ENCODE measurements at regions not wholly inside any gene's neighbourhood (a gene's known extent, or its start where the extent isn't known, plus 50 kb on each side); places are given as distances from the start of the nearest gene placed in this dataset.
"Not testable (repeated sequence)": the region's sequence is repeated elsewhere in the genome, so short reads cannot be mapped to it uniquely, and the experiment has no call there.

DNA sequence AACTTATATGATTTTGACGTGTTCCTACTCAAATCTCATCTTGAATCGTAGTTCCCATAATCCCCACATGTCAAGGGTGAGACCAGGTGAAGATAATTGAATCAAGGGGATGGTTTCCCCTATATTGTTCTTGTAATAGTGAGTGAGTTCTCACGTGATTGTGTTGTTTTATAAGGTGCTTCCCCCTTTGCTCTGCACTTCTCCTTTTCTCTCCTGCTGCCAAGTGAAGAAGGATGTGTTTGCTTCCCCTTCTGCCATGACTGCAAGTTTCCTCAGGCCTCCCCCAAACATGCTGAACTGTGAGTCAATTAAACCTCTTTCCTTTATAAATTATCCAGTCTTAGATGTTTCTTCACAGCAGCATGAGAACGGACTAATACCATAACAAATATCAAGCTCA lies 83.2 kb downstream of the MANEA start:
- DNase-seq (ENCODE audit: low read depth): no peak

DNA sequence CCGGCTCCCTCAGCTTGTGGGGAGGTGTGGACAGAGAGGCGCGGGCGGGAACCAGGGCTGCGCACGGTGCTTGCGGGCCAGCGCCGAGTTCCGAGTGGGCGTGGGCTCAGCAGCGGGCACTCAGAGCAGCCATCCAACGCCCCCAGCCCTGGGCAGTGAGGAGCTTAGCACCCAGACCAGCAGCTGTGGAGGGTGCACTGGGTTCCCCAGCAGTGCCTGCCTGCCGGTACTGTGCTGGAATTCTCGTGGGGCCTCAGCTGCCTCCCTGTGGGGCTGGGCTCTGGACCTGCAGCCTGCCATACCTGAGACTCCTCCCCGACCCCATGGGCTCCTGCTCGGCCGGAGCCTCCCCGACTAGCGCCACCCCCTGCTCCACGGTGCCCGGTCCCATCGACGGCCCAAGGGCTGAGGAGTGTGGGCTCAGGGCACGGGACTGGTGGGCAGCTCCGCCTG lies 92.7 kb downstream of the MANEA start:
- DNase-seq (ENCODE audit: low read depth): no peak

DNA sequence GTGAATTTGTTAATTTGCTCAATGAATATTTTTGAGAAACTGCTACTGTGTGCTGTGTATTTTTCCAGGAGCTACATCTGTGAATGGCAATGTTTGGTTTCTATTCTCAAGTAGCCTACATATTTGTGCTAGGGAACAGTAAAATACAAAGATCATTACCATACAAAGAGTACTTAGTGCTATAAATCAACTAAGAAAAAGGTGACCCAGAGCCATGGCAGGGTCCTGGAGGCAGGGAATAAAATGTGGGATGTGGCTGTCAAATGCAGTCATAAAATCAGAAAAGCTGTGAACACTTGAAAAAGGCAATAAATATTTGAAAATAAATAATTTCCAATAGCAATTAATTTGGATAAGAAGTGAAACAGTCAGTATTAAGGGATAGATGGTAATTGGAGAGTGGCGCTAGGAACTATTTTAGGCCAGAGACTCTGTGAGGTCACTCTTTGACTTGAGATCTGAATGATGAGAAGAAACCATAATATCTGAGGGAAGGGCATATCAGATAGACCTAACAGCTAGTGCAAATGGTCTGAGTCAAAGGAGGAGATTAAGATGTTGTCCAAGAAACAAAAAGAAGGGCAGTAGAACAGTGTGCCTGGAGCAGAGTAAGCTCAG lies 98.8 kb downstream of the MANEA start:
- no peak for DNase-seq (ENCODE audit: low read depth)

DNA sequence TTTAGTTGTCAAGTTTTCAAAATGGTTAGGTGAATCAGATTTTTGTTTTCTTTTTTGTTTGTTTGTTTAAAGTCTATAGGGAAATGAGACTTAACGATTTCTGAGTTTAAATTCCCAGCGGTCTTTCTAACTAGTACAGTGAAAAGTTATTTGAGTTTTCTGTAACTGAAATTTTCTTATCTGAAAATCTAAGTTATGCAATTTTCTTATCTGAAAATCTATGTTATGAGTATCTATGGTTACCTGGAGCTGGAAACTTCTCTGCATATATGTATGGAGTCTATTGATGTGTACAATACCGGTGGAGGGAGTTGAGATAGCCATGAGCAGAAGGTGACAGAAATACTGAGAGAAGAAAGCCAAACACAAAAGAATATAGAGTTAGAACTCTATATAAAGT lies 102.6 kb downstream of the MANEA start:
- DNase-seq (ENCODE audit: low read depth): no peak

DNA sequence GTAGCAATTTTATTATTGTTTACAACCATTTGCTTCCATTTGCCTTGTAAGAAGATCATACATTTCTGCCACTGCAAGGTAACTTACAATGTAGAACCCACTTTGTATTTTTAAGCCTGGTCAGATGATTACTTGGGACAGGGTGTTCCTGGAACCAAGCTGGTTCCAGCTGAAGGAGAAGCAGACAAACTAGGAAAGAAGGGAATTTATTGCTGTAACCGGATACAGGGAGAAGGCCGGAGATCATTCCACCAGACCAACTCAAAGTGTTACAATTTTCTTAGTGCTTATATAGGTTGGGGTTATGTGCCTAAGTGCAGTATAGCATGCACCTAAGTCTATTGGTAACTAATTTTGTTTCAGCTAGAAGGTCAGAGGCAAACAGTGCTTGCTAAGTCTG lies 104.4 kb downstream of the MANEA start:
- no peak for DNase-seq (ENCODE audit: low read depth)

DNA sequence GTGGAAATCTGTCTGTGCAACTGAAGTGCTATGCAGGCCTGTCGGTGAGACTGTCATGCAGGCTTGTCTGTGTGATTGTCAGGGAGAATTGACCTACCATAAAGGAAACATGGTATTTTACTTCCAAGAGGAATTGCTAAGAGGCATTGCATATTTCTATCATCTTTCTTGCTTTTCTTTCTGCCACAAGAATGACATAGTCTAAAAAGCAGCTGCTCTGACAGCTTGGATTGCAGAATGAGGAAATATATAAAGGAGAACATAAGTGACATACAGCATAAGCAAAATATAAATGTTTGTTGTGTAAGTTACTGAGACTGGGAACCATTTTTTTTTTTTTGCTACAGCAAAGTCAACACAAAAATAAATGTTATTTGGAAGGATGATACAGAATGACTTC lies 105.1 kb downstream of the MANEA start:
- no peak for DNase-seq (ENCODE audit: low read depth)

DNA sequence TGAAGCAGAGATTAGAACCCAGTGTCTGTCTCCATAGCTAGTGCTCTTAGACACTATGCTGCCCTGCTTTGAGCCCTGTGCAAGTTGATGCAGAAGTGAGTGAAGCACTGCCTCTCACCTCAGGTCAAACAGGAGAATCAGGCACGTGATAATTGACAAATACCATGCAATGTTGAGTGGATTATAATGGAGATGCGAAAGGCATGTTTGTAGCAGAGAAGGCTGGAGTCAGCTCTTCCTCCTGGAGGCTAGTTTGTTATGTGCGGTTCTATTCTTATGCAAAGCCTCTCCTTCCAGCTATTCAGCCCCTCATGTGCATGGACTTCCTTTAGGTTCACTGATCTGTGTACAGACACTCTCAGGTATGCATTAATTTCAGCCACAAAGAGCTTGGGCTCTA lies 108.5 kb downstream of the MANEA start:
- no peak for DNase-seq (ENCODE audit: low read depth)

DNA sequence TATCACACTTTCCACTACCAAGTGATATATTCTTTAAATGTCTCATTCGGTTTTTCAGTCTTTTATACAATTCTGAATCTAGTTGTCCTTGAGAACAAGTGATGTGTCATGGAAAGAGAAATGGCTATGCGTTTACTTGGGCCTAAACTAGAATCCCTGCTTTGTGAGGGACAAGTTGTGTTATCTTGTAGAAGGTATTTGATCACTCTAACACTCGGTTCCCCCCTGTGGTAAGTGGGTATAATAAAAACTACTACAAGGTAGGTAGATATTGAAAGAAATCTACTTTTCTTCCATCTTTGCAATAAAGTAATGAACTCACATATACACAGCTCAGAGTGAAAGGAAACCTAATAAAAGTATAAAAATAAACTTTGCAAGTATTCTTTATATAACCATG lies 108.9 kb downstream of the MANEA start:
- no peak for DNase-seq (ENCODE audit: low read depth)

DNA sequence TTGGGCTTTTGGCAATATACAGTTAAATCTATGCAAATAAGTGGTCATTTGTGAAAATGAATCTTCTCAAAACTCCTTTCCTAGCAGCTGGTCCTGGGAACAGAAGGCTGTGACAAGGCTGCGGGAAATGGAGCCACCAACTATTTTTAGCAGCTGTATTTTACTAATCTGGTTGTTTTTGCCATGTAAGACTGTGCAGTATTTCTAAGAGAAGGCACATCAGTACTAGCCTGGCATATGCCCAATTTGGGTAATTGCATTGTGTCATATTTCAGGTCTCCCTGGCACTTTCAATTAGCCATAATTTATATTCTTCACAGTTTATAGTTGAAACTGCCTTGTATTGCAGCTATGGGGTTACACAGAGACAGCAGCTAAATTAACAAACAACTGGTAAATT lies 109.6 kb downstream of the MANEA start:
- no peak for DNase-seq (ENCODE audit: low read depth)

DNA sequence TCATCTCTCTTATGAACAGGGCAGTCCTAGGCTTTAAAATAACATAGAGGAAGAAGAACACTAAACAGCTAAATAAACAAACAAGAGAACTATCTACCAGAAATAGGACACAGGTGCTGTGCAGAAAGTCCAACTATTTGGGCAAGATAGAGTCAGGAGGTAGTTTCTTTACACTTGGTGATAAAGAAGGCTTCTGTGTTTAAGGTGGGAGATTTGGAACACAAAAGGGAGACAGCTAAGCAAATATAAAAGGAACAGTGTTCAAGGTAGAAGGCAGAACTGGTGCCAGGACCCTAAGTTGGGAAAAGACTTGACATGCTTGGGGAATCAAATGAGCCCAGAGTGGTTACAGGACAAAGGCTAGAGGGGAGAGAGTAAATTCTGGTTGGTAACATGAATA lies 110.5 kb downstream of the MANEA start:
- DNase-seq (ENCODE audit: low read depth): no peak

DNA sequence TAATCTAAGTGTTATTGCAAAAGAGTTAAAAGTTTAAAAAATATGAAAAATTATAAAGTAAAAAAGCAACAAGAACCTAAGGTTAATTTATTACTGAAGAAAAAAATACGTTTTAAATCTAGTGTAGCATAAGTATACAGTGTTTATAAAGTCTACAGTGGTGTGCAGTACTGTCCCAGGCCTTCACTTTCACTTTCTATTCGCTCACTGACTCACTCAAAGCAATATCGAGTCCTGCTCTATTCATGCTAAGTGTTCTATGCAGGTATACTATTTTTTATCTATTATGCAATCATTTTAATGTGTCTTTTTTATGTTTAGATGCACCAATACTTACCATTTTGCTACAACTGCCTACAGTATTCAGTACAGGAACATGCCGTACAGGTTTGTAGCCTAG lies 113.0 kb downstream of the MANEA start:
- no peak for DNase-seq (ENCODE audit: low read depth)

DNA sequence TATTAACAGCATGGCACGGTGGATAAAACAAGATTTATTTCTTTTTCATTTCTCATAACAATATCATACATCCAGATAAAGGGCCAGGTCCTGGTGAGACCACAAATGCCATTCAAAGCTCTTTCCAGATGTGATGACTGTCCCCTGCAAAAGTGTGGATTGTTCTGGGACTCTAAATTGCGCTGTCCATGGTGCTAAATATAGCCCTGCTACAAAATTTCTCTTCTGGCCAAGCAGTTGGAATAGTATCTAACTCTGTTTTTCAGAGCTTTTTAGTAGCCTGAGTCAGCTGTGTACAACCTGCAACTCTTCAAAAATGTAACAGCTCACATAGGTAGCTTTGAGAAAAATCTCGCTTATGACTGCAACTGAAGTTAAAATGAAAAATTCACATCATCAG lies 115.8 kb downstream of the MANEA start:
- no peak for DNase-seq (ENCODE audit: low read depth)

DNA sequence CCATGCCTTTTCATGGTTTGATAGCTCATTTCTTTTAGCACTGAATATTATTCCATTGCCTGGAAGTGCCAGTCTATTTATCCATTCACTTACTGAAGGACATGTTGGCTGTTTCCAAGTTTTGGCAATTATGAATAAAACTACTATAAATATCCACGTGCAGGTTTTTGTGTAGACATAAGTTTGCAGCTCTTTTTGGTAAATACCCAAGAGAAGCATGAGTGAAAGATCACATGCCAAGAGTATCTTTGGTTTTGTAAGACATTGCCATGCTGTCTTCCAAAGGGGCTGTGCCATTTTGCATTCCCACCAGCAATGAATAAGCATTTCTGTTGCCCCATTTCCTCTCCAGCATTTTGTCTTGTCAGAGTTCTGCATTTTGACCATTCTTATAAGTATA lies 120.9 kb downstream of the MANEA start:
- no peak for DNase-seq (ENCODE audit: low read depth)

DNA sequence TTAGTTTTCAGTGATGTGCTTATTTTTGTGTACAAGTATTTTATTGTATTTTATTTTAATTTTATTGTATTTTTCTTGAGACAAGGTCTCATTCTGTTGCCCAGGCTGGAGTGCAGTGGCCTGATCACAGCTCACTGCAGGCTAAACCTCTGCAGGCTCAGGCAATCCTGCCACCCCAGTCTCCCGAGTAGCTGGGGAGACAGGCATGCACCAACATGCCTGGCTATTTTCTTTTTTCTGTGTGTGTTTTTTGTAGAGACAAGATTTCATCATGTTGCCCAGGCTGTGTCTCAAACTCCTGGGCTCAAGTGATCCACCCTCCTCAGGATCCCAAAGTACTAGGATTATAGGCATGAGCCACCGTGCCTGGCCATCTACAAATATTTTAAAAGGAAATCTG lies 146.3 kb downstream of the MANEA start:
- no peak for DNase-seq (ENCODE audit: low read depth)

DNA sequence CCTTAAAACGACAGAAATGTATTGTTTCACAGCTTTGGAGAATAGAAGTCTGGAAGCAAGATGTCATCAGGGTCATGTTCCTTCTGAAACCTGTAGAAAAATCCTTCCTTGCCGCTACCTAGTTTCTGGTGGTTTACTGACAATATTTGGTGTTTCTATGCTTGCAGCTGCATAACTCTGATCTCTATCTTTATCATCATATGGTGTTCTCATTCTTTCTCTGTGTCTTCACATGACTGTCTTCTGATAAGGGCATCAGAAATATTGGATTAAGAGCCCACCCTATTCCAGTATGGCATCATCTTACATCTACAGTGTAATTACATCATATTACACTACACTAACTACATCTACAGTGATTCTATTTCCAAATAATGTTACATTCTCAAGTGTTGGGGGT lies 148.0 kb downstream of the MANEA start:
- no peak for DNase-seq (ENCODE audit: low read depth)

DNA sequence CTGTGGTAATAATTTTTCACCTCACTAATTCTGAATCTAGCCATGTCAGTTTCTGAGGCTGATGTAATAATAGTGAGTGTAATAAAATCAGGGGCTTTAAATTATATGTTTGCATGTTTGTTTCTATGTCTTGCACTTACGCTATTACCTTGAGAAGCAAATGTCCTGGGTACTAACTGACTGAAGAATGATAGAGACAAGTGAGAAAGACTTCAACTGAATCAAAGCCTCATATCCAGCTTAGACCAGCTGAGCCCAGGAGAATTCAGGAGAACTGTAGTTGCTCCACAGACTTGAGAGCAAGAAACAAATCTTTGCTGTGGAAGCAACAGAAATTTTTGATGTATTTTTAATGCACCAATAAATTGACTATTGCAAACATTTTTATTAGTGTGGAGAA lies 162.8 kb downstream of the MANEA start:
- no peak for DNase-seq (ENCODE audit: low read depth)

DNA sequence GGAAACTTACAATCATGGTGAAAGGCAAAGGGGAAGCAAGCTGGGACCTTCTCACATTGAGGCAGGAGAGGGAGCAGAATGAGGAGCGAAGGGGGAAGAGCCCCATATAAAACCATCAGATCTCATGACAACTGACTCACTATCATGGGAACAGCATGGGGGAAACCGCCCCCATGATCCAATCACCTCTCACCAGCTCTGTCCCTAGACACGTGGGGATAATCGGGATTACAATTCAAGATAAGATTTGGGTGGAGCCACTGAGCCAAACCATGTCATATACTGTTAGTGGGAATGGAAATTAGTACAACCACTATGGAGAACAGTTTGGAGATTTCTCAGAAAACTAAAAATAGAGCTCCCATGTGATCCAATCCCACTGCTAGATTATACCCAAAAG lies 163.7 kb downstream of the MANEA start:
- no peak for DNase-seq (ENCODE audit: low read depth)

DNA sequence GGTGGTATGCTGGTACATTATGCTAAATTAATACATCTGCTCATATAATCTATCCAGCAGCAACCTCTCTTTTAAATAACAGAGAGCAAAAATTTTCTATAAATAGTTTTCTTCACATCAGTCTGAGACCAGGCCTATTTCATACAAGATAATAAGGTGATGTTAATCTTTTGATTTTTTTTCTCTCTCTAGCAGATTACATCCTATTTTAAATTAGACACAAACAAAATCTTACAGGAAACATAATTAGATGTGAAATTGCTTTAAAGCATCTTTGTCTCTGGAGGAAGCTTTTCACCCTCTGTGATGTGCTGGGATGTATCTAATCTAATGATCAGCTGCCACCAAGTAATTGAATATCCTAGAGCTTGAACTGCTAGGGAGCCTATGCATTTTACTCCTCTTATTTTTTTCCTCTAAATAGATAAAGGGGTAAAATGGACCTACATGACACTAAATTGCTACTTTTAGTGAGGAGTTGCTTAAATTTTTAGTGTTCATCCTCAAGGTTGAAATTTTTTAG lies 165.5 kb downstream of the MANEA start:
- no peak for DNase-seq (ENCODE audit: low read depth)

DNA sequence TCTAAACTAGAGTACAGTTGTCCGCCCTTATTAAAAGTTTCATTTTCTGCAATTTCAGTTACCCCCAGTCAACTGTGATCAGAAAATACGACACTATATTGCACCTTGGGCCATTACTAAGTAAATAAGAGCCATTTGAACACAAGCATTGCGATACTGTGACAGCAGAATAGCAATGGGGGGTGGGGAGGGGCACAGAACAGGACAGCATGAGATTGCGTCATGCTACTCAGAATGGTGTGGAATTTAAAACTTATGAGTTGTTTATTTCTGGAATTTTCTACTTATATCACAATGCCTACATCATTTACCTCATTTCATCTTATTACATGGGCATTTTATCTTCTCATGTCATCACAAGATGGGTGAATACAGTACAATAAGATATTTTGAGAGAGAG lies 166.3 kb downstream of the MANEA start:
- no peak for DNase-seq (ENCODE audit: low read depth)

DNA sequence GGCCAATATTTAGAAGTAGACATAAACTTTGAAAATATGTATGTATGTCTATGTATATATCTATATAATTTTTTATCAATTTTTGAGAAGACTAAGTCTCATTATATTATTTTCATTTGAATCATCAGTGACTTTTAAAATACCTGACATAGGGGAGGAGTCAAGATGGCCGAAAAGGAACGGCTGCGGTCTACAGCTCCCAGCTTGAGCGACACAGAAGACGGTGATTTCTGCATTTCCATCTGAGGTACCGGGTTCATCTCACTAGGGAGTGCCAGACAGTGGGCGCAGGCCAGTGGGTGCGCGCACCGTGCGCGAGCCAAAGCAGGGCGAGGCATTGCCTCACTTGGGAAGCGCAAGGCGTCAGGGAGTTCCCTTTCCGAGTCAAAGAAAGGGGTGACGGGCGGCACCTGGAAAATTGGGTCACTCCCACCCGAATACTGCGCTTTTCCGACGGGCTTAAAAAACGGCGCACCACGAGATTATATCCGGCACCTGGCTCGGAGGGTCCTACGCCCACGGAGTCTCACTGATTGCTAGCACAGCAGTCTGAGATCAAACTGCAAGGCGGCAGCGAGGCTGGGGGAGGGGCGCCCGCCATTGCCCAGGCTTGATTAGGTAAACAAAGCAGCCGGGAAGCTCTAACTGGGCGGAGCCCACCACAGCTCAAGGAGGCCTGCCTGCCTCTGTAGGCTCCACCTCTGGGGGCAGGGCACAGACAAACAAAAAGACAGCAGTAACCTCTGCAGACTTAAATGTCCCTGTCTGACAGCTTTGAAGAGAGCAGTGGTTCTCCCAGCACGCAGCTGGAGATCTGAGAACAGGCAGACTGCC lies 181.1 kb downstream of the MANEA start:
- not testable (repeated sequence) for DNase-seq (ENCODE audit: low read depth)

DNA sequence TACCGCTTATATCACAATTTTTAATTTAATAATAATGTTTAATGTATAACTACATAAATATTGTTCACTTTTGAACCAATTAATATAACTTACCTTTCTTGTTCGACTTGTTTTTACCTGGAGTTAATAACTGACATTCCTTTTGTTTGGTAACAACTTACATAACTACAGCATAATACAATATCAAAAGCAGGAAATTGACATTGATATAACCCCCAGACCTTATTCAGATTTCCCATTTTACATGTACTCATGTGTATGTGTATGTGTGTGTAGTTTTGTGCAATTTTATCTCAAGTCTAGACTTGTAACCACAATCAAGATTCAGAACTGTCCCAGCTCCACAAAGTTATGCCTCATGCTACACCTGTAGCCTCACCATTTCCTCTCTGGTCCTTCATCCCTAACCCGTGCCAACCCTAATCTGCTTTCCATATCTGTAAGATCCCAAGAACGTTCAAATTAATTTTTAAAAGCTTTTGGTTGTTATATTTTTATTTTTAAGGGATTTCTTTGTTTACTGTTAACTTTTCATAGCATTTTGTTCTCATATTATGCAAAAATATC lies 190.6 kb downstream of the MANEA start:
- DNase-seq (ENCODE audit: low read depth): no peak

DNA sequence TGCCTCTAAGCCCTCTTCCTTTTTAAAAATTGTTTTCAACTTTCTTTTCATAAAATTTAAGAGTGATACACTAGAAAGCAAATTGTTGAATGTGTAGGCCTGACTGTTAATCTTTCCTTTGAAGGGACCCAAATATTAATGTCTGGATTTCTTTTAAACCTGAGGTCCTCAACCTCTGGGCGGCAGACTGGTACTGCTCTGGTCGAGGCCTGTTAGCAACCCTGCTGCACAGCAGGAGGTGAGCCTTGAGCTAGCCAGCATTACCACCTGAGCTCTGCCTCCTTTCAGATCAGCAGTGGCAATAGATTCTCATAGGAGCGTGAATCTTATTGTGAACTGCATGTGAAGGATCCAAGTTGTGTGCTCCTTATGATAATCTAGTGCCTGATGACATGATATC lies 191.2 kb downstream of the MANEA start:
- DNase-seq (ENCODE audit: low read depth): no peak

DNA sequence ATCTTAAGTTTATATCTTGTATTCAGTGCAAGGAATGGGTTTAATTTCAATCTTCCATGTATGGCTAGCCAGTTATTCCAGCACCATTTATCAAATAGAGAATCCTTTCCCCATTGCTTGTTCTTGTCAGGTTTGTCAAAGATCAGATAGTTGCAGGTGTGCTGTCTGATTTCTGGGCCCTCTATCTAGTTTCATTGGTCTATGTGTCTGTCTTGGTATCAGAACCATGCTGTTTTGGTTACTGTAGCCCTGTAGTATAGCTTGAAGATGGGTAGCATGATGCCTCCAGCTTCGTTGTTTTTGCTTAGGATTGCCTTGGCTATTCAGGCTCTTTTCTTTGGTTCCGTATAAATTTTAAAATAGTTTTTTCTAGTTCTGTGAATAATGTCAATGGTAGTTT lies 200.0 kb downstream of the MANEA start:
- DNase-seq (ENCODE audit: low read depth): no peak
